ENCODE measurements at regions not wholly inside any gene's neighbourhood (a gene's known extent, or its start where the extent isn't known, plus 50 kb on each side); places are given as distances from the start of the nearest gene placed in this dataset.

- H3K36me3 ChIP-seq = no peaks in the 10 kb centered on the region
- WGBS = 55% methylated on average over 2 of the region's 2 CpGs
These were observed 307.1 kb upstream of the PIK3C3 start for GRCh38 chr18:41647914-41648313.

DNA sequence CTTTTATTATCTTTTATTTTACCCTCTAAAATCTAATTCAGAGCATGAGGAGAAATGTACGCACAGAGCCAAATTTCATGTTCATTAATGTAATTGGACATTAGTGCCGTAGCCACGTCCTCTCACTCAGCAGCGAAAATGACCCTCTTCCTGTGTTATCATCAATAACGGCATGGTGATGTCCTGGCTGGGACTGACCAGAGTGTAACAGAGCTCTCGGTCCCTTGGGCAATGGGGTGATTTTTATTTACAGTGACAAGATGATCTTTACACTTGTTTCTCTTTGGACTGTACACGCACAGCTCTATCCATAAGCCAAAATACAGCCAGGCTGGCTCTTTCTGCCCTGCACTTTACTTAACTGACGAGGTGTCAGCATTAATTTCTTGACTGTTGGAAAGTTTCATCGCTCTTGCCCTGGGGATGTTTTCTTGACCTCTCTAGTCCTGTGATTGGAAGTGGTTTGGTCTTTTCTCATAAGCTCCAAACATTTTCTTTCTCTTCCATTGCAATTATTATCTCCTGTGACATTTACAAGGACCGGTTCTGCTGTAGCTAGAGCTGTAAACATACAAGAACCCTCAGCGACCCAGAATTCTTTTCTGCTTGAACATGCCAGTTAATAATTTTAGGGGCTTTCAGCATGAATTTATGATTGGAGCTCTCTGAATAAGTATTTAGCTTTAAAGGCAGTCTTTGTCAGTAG lies 308.0 kb upstream of the PIK3C3 start:
- TF ChIP-seq POLR2A (IDR thresholded peaks at IDR 0.05) = no peak
- TF ChIP-seq, protein P1, sequence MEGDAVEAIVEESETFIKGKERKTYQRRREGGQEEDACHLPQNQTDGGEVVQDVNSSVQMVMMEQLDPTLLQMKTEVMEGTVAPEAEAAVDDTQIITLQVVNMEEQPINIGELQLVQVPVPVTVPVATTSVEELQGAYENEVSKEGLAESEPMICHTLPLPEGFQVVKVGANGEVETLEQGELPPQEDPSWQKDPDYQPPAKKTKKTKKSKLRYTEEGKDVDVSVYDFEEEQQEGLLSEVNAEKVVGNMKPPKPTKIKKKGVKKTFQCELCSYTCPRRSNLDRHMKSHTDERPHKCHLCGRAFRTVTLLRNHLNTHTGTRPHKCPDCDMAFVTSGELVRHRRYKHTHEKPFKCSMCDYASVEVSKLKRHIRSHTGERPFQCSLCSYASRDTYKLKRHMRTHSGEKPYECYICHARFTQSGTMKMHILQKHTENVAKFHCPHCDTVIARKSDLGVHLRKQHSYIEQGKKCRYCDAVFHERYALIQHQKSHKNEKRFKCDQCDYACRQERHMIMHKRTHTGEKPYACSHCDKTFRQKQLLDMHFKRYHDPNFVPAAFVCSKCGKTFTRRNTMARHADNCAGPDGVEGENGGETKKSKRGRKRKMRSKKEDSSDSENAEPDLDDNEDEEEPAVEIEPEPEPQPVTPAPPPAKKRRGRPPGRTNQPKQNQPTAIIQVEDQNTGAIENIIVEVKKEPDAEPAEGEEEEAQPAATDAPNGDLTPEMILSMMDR (IDR thresholded peaks at IDR 0.05) = no peak
- TF ChIP-seq POLR2AphosphoS5 (IDR thresholded peaks at IDR 0.05) = no peak
- TF ChIP-seq EP300 (IDR thresholded peaks at IDR 0.05) = no peak
- DNase-seq (ENCODE audit: low spot score in 2 of 2) = no peak
- WGBS = 80% methylated on average over 11 of the region's 11 CpGs

More at GRCh38 chr18:41647914-41648313, 307.1 kb upstream of the PIK3C3 start:
- Histone ChIP-seq H3K27ac (no peak overlapping the region), H3K4me1 (no peaks in the 10 kb centered on the region), H3K9me3 (no peaks in the 10 kb centered on the region), H3K27me3 (no peaks in the 10 kb centered on the region), H3K4me3 (no peak overlapping the region)
- TF ChIP-seq, protein P1 (IDR thresholded peaks at IDR 0.05) = no peak
- TF ChIP-seq POLR2A (IDR thresholded peaks at IDR 0.05) (no peak), EP300 (IDR thresholded peaks at IDR 0.05) (no peak), POLR2AphosphoS5 (IDR thresholded peaks at IDR 0.05) (no peak)
- DNase-seq (ENCODE audit: low spot score in 2 of 2) = no peak

DNA sequence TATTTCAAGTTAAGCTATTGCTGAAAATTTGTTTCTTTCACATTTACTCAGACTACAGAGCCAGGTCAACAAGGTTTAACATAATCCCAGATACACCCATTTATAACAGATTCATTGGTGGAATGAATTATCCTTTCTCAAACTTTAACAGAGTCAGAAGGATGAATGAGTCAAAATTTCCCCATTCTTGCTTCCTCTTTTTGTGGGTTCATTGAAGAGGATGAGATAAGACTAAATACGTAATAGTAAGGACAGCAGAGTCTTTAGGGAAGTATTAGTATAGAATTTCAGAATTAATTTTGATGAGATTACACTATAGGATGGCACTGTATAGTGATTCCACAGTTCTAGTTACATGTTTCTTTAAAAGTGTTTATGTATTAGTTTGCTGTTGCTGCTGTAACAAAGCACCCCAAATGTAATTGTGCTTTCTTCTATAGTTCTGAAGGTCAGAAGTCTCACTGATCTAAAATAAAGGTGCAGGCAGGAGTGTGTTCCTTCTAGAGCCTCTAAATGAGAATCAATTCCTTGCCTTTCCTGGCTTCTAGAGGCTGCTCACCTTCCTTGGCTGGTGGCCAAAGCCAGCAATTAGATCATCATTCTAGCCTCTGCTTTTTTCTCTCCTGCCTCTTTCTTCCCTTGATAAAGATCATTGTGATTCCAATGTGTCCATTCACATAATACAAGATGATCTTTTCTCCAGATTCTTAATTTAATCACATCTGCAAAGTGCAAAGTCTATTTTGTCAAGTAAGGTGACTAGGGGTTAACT lies 309.3 kb upstream of the PIK3C3 start:
- 73% methylated on average over 1 of the region's 1 CpG for WGBS

More for the DNA sequence above, 308.0 kb upstream of the PIK3C3 start:
- H3K27ac ChIP-seq = no peak overlapping the region
- no peaks in the 10 kb centered on the region for H3K27me3 ChIP-seq
- no peaks in the 10 kb centered on the region for H3K9me3 ChIP-seq
- no peaks in the 10 kb centered on the region for H3K4me1 ChIP-seq
- no peaks in the 10 kb centered on the region for H3K36me3 ChIP-seq
- H3K4me3 ChIP-seq = no peak overlapping the region

GRCh38 chr18:41644466-41644865 lies 310.6 kb upstream of the PIK3C3 start:
- no peak overlapping the region for H3K4me3 ChIP-seq
- H3K36me3 ChIP-seq = no peaks in the 10 kb centered on the region
- TF ChIP-seq POLR2A (IDR thresholded peaks at IDR 0.05) (no peak), EP300 (IDR thresholded peaks at IDR 0.05) (no peak), POLR2AphosphoS5 (IDR thresholded peaks at IDR 0.05) (no peak)
- TF ChIP-seq, protein P1 (IDR thresholded peaks at IDR 0.05) = no peak
- 64% methylated on average over 1 of the region's 1 CpG for WGBS
- no peak overlapping the region for H3K27ac ChIP-seq
- no peak for DNase-seq (ENCODE audit: low spot score in 2 of 2)
- H3K4me1 ChIP-seq = no peaks in the 10 kb centered on the region
- H3K27me3 ChIP-seq = no peaks in the 10 kb centered on the region
- no peaks in the 10 kb centered on the region for H3K9me3 ChIP-seq

More for the DNA sequence above, 309.3 kb upstream of the PIK3C3 start:
- no peak for DNase-seq (ENCODE audit: low spot score in 2 of 2)
- H3K27me3 ChIP-seq = no peaks in the 10 kb centered on the region
- H3K4me3 ChIP-seq = no peak overlapping the region
- no peak overlapping the region for H3K27ac ChIP-seq
- no peak for TF ChIP-seq POLR2A (IDR thresholded peaks at IDR 0.05)
- no peak for TF ChIP-seq POLR2AphosphoS5 (IDR thresholded peaks at IDR 0.05)
- TF ChIP-seq EP300 (IDR thresholded peaks at IDR 0.05) = no peak
- no peaks in the 10 kb centered on the region for H3K9me3 ChIP-seq
- no peaks in the 10 kb centered on the region for H3K4me1 ChIP-seq
- H3K36me3 ChIP-seq = no peaks in the 10 kb centered on the region

DNA sequence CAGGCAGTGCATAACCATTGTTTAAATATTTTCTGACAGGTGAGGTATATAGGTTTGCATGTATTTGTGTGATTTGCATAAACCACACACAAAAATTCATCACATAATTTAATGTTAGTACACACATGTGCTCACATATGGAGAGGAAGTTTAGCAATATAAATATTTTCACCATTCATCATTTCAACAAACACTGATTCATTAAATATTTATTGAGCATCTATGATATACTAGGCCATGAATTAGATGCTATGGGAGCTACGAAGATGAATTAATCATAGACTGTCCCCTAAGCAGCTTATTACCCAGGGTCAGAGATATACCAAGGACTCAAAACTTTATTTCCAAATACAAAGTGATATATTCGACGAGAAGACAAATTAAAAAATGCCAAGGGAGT lies 311.6 kb upstream of the PIK3C3 start:
- 74% methylated on average over 3 of the region's 3 CpGs for WGBS
- H3K27ac ChIP-seq = no peak overlapping the region
- H3K36me3 ChIP-seq = no peaks in the 10 kb centered on the region
- H3K4me3 ChIP-seq = no peak overlapping the region
- H3K4me1 ChIP-seq = no peaks in the 10 kb centered on the region
- no peaks in the 10 kb centered on the region for H3K9me3 ChIP-seq
- TF ChIP-seq POLR2AphosphoS5 (IDR thresholded peaks at IDR 0.05) (no peak), POLR2A (IDR thresholded peaks at IDR 0.05) (no peak), EP300 (IDR thresholded peaks at IDR 0.05) (no peak)
- TF ChIP-seq, protein P1 (IDR thresholded peaks at IDR 0.05) = no peak
- DNase-seq (ENCODE audit: low spot score in 2 of 2) = no peak
- no peaks in the 10 kb centered on the region for H3K27me3 ChIP-seq
